ENCODE measurements at regions not wholly inside any gene's neighbourhood (a gene's known extent, or its start where the extent isn't known, plus 50 kb on each side); places are given as distances from the start of the nearest gene placed in this dataset.

DNA sequence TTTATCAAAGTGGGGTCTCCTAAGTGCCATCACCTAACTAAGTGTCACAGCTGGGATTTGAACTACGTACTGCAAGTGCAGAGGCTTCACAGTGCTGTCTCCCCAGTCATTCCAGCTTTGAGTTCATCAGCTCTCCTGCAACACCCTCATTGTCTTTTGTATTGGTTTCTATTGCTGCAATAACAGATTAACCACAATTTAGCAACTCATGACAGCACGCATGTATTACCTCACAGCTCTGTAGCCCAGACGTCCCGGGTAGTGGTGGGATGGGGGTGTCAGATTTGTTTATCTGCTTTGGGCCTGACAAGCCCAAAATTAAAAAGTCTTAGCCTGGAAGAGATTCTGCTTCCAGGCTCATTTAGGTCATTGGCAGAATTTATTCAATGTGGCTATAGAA is 220.5 kb upstream of the LRRN1 start:
- in situ Hi-C loops (cut with HindIII; ENCODE audit: low sequenced_read_pairs), result no loop called here
- TF ChIP-seq, protein P1, sequence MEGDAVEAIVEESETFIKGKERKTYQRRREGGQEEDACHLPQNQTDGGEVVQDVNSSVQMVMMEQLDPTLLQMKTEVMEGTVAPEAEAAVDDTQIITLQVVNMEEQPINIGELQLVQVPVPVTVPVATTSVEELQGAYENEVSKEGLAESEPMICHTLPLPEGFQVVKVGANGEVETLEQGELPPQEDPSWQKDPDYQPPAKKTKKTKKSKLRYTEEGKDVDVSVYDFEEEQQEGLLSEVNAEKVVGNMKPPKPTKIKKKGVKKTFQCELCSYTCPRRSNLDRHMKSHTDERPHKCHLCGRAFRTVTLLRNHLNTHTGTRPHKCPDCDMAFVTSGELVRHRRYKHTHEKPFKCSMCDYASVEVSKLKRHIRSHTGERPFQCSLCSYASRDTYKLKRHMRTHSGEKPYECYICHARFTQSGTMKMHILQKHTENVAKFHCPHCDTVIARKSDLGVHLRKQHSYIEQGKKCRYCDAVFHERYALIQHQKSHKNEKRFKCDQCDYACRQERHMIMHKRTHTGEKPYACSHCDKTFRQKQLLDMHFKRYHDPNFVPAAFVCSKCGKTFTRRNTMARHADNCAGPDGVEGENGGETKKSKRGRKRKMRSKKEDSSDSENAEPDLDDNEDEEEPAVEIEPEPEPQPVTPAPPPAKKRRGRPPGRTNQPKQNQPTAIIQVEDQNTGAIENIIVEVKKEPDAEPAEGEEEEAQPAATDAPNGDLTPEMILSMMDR (IDR thresholded peaks at IDR 0.05; ENCODE audit: low read depth, low read length), result no peak
- DNase-seq (ENCODE audit: low read depth, low spot score), result no peak
- H3K4me3 ChIP-seq (ENCODE audit: low read depth, low read length), result no peak overlapping the region

DNA sequence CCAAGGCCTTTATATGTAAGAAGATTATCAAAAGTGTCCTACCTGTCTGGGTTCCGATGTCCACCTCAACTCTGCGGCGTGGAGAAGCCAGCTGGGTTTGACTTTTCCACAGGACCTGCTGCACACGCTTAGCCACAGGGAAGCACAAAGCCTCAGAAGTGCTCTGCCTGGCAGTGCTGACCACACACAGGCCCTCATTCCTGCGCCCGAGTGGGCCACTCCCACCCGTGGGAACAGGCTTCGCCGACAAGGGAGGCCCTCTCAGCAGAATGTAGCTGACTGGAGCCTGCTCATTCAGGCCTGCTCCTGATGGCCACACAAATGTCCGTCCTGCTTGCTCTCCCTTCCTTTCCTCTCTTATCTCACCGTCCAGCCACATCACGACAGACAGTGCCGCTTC is 221.4 kb upstream of the LRRN1 start:
- no peak for DNase-seq (ENCODE audit: low read depth, low spot score)
- in situ Hi-C loops (cut with HindIII; ENCODE audit: low sequenced_read_pairs), result no loop called here
- TF ChIP-seq, protein P1 (IDR thresholded peaks at IDR 0.05; ENCODE audit: low read depth, low read length), result no peak
- no peak overlapping the region for H3K4me3 ChIP-seq (ENCODE audit: low read depth, low read length)

DNA sequence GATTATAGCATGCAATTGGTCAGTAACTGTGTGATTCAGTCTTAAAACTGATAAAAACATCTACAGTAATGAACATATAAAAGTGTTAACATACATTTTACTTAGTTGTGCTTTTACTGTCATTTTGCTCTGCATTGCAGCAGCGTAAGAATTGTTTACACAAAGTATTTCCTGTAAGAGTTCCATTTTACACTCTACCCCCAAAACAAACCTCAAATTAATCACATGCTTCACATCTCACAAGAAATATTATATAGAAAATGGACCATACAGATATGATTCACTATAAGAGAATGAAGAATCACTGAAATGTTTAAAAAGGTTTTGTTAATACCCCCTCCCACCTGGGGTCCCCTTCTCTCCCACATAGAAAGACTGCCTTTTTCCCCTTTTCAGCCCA is 225.9 kb upstream of the LRRN1 start:
- TF ChIP-seq, protein P1 (IDR thresholded peaks at IDR 0.05; ENCODE audit: low read depth, low read length), result no peak
- in situ Hi-C loops (cut with HindIII; ENCODE audit: low sequenced_read_pairs), result no loop called here
- no peak for DNase-seq (ENCODE audit: low read depth, low spot score)
- no peak overlapping the region for H3K4me3 ChIP-seq (ENCODE audit: low read depth, low read length)

DNA sequence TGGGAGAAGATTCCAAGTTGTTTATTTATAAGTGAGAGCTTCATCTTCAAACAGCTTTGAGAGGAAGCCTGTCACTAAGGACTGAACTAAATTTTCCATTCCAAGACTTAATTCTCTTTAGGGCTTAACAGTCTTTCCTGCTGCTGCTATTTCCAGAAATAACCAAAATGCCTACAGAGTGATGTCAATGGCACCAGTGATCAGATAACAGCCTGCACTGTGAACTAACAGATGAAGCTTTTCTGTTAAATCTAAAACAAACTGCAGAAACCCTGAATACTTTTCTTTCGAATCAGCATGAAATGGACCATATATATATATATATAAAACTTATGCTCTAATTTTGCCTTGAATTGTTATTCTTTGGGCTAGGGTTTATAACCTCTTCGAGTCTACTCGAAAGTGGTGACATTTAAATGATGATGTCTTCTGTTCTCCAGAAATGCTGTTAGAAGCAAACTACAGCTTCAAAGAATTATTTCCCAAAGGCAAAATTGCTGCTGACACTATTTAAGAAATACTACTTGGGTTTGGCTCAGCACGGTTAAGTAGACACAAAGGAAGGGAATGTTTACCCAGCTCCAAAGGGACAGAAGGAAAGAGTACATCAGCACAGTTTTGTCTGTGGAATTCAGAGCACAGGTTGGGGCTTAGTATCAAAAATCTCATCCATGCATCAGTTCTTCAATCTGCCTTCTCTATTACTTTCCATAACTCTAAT is 238.5 kb upstream of the LRRN1 start:
- TF ChIP-seq, protein P1 (IDR thresholded peaks at IDR 0.05; ENCODE audit: low read depth, low read length), result no peak
- no peak overlapping the region for H3K4me3 ChIP-seq (ENCODE audit: low read depth, low read length)
- in situ Hi-C loops (cut with HindIII; ENCODE audit: low sequenced_read_pairs), result no loop called here
- DNase-seq (ENCODE audit: low read depth, low spot score), result peak; percentile 67

DNA sequence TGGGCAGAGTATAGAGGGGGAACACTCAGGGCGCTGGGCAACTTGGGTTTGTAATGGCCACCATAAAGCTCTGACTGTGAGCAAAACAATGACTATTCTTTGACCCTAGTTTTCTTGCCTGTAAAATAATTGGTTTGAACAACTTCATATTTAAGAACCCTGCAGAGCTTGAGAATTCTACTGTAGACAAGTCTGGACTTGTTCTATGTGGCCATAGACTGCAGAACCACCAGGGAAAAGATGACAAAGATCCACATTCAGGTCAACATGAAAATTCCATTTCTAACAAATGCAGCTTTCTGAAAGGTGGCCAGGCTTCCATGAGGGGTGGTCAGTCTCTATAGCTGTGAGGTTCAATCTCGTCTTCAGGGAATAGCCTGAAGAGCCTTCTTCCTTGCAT is 239.4 kb upstream of the LRRN1 start:
- no peak for DNase-seq (ENCODE audit: low read depth, low spot score)
- no peak overlapping the region for H3K4me3 ChIP-seq (ENCODE audit: low read depth, low read length)
- in situ Hi-C loops (cut with HindIII; ENCODE audit: low sequenced_read_pairs), result no loop called here
- TF ChIP-seq, protein P1 (IDR thresholded peaks at IDR 0.05; ENCODE audit: low read depth, low read length), result no peak

DNA sequence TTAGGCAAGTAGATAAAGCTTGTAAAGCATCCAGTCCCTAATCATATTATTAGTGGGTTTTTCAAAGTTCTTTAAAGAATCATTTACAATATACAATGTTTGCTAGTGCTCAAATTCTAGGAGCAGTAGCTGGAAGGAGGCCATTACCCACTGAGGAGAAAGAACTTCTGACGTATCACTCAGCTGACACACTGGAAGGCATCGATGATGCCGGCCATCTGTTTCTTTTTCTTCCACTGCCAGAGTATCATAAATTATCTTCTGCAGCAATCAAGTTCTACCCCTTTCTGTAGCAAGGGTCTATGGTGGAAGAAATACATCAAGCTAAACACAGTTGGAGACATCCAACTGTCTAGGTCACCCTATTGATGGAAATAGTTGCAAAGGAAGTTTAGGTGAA is 243.2 kb upstream of the LRRN1 start:
- DNase-seq (ENCODE audit: low read depth, low spot score), result peak; percentile 9
- H3K4me3 ChIP-seq (ENCODE audit: low read depth, low read length), result no peak overlapping the region
- TF ChIP-seq, protein P1 (IDR thresholded peaks at IDR 0.05; ENCODE audit: low read depth, low read length), result no peak
- in situ Hi-C loops (cut with HindIII; ENCODE audit: low sequenced_read_pairs), result no loop called here
